GM18867 (cell line): ENCODE measurements at regions not wholly inside any gene's neighbourhood (a gene's known extent, or its start where the extent isn't known, plus 50 kb on each side); places are given as distances from the start of the nearest gene placed in this dataset.

Experiments used
- ATAC-seq: cut with Tn5 transposase; IDR thresholded peaks from one replicate; pipeline ENCODE4 v1.9.1; 2021; ENCODE audit warnings: mild to moderate bottlenecking, moderate library complexity; ENCODE audit not compliant: unreplicated experiment

DNA sequence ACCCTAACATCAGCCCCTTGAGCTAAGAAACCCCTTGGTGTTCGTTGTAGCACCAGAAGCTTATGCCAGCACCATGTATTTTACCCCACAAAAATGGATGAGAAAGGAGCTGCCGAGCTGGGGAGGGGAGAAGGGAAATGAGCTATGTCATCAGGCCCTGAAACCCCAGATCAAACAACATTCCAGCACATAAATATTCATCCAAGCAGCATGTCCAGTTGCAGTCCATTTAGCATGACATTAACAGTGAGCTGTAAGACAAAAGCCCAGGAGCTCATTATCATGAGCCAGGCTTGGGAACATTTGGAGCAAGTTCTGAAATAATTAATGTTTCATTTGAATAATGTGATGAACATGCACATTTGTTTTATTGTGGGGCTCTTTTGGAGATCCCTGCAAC lies 630.1 kb upstream of the TMEM132C start:
- no peak for ATAC-seq

DNA sequence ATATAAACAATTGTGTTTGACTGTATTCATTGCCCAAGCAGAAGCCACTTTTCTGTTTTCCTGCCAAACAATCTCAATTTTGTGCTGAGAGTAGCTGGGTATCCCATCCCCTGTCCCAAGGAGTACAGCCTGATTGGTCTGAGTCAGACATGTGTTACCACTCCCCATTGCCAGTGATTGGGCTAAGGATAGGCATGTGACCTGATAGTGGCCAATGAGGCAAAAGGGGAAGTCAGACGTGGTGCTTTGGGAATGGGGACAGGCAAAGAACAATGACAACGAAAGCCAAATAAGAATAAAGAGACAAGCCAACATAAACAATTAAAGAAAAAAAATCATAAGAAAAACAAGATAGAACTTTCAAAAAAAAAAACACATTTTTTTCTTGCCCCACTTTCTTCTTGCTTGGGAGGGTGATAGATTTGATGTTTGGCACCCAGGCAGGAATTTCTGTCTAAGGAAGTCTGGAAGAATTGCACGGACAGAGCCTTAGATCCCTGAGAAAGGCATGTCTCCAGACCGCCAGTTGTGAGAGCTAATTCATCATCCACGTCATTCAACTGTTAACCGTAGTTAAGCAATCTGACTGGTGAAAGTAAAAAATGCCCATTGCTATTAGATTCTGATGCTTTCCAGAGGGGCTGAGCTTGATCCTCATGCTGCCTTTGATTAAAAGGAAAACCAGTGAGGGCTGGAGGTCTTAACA lies 626.6 kb upstream of the TMEM132C start:
- ATAC-seq: no peak

DNA sequence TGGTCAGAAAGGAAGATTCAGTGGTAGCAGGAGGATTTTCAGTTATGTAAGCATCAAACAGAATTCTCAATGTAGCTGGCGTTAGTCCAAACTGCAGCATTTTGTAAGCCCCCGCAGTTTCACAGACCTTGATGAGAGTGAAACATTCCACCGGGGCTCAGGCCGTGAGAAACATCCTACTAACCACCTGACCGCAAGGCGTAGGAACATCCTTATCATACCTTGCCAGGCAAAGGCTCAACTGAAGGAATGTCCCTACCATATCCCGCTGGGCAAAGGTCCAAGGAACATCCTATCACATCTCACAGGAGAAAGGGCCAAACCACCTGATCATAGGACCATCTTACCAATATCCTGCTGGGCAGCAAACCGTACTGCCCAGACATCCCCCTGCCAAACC lies 624.8 kb upstream of the TMEM132C start:
- ATAC-seq: no peak

DNA sequence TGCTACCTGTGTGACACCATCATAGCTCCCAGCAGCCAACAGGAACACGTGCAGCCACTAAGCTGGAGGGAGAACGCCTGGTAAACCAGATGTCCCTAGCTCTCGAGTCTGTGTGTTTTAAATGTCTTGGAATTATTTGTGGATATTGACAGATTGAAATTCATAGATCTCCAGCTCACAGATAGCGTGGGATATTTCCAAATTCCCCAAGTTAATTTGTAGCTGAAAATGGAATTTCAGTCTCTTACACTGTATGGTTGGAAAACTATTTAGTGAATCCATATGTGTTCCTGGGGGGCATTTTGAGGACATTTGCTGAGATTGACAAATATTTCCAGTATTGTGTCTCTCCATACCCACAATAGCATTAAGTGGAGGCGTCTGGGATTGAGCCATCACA lies 618.6 kb upstream of the TMEM132C start:
- ATAC-seq: no peak

DNA sequence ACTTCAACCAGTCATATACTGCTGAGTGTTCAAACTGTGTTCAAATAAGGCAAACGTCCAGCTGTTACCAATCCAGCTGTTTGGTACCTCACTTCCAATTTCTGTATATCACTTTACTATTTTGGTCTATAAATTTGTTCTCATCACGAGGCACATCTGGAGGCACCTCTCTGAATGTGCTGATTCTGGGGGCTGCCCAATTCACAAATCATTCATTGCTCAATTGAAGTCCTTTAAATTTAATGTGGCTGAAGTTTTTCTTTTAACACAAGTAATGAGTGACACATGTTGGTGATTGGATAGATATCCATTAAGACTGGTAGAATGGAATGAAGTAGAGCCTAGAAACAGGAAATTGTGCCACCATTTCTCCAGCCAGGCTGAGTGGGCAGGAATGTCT lies 617.0 kb upstream of the TMEM132C start:
- no peak for ATAC-seq

DNA sequence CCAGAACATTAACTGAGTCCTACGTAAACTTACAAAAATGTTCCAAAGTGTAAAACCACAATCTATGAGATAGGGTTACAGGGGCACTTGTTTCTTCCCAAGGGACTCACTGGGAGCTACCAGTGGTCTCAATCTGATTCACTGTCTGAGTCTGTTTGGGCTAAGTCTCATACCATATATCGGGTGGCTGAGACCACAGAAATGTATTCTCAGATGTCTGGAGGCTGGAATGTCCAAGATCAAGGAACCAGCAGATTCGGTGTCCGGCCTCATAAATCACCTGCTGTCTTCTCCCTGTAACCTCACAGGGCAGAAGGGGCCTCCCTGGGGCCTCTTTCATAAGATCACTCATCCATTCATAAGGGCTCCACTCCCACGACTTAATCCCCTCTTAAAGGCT lies 616.3 kb upstream of the TMEM132C start:
- ATAC-seq: no peak

DNA sequence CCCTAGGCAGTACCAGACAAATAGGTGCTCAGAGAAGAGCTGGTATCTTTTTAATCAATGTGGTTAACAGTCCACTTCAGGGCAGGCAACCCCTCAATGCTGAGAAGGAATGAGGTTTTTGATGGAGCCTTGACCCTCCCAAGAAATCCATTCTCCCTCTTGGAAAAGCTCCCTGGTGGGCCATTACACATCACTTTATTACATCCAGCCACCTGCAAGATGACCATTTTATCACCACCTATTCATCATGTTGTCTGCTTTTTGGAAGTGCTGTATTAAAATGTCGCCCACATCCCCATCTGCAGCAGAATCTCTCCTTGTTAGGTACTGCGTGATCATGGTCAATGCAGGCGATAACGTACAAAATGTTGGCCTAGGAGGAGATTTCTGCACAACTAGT lies 614.7 kb upstream of the TMEM132C start:
- no peak for ATAC-seq

DNA sequence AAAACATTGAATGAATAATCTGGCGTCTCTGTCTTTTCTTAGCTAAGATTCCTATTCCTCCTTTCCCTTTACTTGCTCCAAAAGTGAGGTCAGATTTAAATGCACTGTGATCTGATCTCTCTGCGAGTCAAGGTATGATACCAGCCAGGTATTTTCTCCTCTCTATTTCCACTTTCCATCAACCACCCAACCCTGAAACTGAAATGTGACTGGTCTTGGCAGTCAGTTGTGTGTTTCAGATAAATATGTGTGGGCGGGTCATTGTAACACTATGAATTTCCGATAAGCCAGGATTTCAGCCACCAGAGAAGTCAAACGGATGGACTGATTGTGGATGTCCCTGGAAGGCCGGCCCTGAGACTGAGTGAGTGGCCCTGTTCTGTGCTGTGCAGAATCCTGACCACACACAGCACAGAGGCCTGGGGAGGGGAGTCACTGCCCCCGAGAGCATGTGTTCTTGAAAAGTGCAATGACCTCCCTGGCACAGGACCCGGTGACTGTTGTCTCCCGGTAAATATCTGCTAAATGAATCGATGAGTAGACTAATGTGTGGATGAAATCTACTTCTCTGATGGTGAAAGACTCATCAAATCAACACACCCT lies 612.5 kb upstream of the TMEM132C start:
- ATAC-seq: no peak

DNA sequence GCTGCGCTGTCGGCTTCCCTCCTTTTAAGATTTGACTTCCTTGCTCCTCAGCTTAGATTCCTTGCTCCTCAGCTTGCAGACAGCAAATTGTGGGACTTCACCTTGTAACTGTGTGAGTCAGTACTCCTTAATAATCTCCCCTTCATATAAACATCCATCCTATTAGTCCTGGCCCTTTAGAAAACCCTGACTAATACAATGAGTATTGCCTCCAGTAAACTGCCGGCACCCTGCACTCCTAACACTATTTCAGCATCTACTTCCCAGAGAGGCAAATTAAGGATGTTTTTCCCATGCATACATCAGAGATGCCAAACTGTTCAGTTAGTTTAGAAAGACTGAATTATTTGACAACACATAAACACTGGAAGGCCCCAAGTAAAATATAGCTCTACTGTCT lies 611.3 kb upstream of the TMEM132C start:
- ATAC-seq: no peak

DNA sequence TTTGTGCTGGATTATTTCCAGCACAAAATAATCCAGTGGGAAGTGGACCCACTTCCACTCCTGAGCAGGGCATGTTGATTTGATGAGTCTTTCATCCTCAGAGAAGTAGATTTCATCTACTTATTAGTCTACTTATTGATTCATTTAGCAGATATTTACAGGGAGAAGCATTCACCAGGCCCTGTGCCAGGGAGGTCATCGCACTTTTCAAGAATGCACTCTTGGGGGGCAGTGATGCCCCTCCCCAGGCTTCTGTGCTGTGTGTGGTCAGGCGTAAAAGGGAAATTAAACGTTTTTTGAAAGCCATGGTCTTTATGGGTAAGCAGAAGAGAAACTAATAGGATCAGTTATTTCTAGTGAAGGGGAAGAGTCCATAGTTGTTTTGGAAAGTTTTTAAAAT lies 610.7 kb upstream of the TMEM132C start:
- no peak for ATAC-seq

DNA sequence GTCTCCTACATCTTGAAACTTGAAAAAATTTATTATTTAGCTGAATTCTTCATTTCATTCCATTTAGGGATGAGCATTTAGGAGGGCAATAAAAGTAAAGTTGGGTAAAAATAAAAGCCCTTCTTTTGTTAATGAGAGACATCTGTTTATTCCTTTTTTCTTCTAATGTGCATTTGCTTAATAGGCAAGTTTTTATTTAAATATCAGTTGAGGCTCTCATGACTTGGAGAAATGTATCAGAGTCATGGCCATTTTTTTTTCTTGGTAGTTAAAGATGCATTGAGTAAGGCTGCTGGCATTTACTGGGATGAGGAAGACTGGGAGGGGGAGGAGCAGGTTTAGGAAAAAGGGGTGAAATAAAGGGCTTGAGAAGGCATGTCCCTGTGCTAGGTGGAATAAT lies 609.9 kb upstream of the TMEM132C start:
- ATAC-seq: no peak

DNA sequence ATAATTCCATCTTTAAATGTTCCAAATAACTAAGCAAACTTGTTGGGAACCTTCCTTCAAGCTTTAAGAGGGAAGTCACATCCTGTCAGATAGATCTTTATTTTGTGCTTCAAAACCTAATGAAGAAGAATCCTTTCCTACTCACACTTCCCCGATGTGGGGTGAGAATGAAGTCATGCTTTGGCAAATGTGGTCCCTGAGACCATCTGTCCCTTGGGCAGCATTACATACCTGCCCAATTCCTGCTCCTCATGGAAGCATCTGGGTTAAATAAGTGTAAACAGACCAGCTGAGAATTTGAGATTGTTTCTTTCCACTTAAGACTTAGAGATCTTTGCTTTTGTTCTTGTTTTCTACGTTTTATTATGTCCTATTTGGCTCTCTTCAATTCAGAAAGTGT lies 606.0 kb upstream of the TMEM132C start:
- ATAC-seq: no peak

DNA sequence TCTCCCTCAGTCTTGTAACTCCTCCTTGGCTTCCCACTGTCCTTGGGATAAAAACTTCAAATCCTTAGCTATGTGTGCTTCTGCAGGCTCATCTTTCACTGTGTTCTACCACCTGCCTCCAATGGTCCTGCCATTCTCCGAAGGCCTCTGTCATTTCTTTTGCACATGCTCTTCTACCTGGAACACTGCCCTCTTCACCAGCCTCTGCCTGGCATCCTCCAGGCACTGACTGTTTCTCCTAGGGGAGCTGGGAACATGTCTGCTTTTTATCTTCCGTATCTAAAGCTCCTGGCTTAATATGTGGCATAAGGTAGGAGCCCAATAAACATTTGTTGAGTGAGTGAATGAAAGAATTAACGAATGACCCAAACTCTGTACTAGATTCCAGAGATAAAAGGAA lies 603.3 kb upstream of the TMEM132C start:
- ATAC-seq: no peak

DNA sequence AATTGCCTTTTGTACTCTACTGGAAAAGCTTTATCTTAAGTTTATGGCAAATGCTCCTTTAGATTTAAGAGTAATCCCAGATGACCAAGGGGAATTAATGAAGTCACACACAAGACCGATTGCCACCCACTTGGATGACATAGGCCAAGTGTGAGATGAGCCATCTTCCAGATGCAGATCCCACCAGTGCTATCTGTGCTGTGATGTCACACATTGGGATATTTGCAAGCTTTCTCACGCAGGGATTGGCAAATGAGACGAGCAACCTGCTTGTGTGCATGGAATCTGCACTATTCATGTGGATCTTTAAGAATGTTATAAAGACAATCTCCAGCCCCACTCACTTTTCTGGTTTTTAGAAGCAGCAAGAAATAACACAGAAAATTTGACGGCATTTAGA lies 602.1 kb upstream of the TMEM132C start:
- no peak for ATAC-seq

DNA sequence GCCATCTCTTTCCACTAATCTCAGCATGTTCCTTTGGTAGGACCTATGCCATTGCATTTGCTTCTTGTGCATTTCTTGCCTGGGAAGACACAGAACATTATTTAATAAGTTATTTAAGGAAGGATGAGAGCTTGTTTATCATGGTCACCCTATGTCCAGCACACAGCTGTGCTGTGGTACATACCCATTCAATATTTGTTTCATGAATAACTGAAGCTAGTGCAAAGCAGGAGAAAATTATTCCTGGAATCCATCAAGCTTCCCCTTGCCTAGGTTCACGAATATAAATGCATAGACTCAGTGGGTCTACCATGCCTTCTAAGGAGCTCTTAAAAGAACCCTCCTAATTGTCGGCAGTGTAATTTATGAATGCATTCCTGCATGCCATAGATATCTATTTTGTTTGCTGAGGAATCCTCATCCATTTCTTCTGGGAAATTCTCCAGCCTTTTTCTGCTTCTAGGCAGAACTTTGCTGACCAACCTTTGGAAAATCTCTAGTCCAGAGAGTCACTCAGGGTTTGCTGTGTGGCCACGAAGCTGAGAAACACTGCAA lies 599.8 kb upstream of the TMEM132C start:
- ATAC-seq: no peak

DNA sequence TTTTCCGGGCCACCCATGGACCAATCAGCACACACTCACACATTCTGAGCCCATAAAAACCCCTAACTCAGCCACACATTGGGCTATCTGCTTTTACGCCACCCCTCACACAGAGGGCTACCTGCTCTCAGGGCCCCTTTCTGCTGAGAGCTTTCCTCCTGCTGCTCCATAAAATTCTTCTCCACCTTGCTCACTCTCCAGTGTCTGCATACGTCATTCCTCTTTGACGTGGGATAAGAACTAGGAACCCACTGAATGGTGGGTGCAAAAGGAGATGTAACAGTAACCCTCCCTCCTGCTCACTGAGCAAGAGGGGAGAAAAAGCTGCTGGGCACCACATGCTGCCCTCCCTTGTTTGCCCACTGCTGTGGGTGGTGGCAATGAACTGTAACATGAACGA lies 596.7 kb upstream of the TMEM132C start:
- no peak for ATAC-seq

DNA sequence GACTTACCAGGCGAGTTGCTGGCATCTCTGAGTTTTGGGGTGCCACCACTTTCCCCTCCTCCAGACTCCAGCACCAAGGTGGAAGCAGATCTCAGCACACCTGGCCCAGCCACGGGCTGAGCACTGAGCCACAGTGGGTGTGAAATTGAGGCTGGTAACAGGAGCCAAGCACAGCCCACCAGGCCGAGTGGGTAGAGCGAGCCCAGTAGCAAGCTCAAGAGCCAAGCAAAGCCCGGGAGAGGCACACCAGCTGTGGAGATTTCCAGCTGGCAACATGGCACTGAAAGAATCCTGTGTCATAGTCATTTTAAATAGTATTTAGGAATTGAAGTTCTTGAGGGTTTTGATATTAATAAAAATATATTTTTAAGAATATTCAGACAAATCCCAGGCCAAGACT lies 596.2 kb upstream of the TMEM132C start:
- ATAC-seq: no peak

DNA sequence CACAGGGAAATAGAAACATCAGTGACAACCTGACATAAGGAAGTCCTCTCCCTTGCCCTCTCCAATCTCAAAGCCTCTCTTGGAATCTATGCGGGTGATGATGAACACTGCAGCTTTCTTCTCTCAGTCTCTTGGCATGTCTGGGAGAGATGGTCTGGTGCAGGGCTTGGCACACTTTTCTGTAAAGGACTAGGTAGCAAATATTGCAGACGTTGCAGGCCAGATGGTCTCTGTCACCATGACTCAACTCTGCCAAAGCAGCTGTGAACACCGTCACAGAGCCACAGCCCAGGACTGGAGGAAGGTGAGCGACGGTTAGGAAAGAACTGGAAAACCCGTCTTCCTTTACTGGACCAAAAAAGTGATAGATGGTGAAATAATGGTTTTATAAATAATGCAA lies 591.0 kb upstream of the TMEM132C start:
- ATAC-seq: no peak

DNA sequence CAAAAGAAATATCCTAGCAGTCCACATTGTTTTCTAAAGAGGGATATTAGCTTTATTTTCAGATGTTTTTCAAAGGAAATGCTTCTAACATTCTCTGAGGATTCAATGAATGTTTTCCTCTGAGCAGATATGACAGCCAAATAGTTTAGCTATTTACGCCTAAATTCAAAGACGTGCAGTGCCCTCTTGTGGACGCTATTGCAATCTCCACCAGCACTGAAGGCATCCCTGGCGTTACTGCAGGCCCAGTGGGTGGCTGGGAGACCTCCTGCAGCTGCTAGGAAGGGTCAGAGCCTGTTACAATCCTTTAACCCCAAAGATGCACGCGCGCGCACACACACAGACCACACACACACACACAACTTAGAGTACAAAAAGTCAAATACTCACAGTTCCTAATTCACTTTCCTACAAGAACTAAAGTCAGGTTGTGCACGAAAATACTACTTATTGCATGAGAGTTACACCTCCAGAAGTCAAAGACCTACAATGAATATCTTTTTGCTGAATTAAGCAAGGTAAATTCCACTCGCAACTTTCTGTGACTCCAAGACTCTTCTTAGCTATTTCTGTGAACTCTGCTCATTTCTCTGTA lies 589.3 kb upstream of the TMEM132C start:
- ATAC-seq: peak; percentile 86

DNA sequence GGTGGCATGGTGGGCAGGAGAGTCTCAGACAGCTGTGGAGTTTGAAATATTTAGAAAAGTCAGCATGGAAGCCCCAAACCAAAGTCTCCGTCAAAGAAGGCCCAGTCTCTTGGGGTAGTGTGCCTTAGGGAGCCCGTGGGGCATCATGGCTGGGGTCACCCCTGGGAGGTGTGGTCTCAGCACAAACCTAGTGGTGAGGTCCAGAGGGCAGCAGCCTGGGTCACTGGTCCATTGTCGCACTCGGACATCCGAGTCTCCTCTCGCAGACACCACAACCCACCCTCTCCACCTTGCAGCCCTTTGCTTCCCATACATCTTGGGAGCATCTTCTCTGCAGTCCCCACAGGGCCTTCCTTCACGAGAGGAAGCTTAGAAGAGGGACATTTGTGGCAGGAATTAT lies 588.0 kb upstream of the TMEM132C start:
- ATAC-seq: no peak

DNA sequence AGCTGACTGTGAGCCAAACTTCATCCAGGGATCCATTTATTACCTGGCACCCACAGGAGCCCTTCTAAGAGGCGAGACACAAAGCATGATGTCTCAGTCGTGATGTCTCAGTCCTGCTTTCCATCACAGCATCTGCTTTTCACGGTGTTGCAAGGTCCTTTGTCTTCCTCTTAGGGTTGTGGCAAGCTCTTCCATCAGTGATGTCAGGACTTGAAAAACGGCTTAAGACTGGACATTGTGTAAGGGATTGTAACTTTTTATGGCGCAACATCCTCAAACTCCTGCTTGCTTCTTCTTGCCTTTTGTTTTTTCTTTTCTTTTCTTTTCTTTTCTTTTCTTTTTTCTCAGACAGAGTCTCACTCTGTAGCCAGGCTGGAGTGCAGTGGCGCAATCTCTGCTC lies 586.5 kb upstream of the TMEM132C start:
- ATAC-seq: no peak

DNA sequence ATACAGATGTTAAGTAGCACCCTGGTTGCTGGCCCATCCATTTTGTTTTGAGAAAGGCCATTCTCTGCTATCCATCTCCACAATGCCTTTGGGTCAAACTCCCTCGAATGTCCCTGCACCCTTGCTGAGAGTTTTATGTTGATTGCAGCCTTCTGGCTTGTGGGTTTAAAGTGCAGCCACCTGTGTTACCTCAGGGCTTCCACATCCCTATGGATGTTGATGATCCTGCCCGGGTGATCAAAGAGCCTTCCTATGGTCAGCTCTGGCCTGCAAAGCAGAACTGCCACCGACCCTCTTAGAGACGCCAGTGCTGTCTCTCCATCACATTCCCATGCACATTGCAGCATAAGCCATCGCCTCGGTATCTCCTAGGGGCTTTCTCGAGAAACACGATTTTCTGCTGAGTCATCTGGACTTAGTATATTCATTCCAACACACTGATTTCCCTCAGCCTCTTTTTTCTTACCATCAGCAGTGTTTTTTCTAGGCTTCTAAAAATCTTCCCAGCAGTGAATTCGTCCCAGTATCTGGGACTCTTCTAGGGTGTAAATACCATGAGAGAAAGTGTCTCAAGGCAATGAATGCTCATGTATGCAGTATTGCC lies 585.7 kb upstream of the TMEM132C start:
- no peak for ATAC-seq
